GM12875 (cell line): ENCODE measurements at regions not wholly inside any gene's neighbourhood (a gene's known extent, or its start where the extent isn't known, plus 50 kb on each side); places are given as distances from the start of the nearest gene placed in this dataset.

Experiments used
- H3K4me3 ChIP-seq: one replicate; pipeline ENCODE4 v1.5.1; 2011; ENCODE audit warnings: low read depth, low read length, control low read depth
- CTCF ChIP-seq: IDR thresholded peaks from 2 replicates; pipeline ENCODE4 v1.5.1; 2011; ENCODE audit warnings: low read depth, mild to moderate bottlenecking, control low read depth, inconsistent platforms, low read length, moderate library complexity, borderline replicate concordance; ENCODE audit not compliant: insufficient read depth

GRCh38 chr2:36302911-36303310 lies 52.7 kb upstream of the CRIM1 start:
- H3K4me3 ChIP-seq, result no peak overlapping the region
- no peak for TF ChIP-seq CTCF

GRCh38 chr2:36301843-36302242 lies 53.7 kb upstream of the CRIM1 start:
- TF ChIP-seq CTCF, result no peak
- no peak overlapping the region for H3K4me3 ChIP-seq

- H3K4me3 ChIP-seq, result no peak overlapping the region
- no peak for TF ChIP-seq CTCF
These were observed 54.9 kb upstream of the CRIM1 start for GRCh38 chr2:36300697-36301096.

- TF ChIP-seq CTCF, result no peak
- H3K4me3 ChIP-seq, result no peak overlapping the region
These were observed 58.8 kb upstream of the CRIM1 start for GRCh38 chr2:36296798-36297197.

GRCh38 chr2:36294316-36294721 lies 61.3 kb upstream of the CRIM1 start:
- no peak overlapping the region for H3K4me3 ChIP-seq
- no peak for TF ChIP-seq CTCF

- no peak for TF ChIP-seq CTCF
- H3K4me3 ChIP-seq, result no peak overlapping the region
These were observed 65.2 kb upstream of the CRIM1 start for GRCh38 chr2:36290306-36290856.

GRCh38 chr2:36289731-36290130 lies 65.8 kb upstream of the CRIM1 start:
- no peak overlapping the region for H3K4me3 ChIP-seq
- TF ChIP-seq CTCF, result no peak
